B cell (primary cell): ENCODE measurements at regions not wholly inside any gene's neighbourhood (a gene's known extent, or its start where the extent isn't known, plus 50 kb on each side); places are given as distances from the start of the nearest gene placed in this dataset.
"Not testable (repeated sequence)": the region's sequence is repeated elsewhere in the genome, so short reads cannot be mapped to it uniquely, and the experiment has no call there.

Experiments used
- ATAC-seq: fragments of 200-7000 bp; cut with Tn5 transposase; one replicate; pipeline ENCODE4 v1.10.0; 2021; ENCODE audit warnings: low read depth, mild to moderate bottlenecking, moderate number of reproducible peaks, moderate library complexity
- CTCF ChIA-PET: fragments of 350-600 bp; sonication (Branson Sonifier 250); formaldehyde crosslinking; loops from one replicate; lab custom pipeline; 2021; ENCODE audit warnings: antibody characterized with exemption, inconsistent platforms; lab: Charles Lee
- POLR2A ChIA-PET: fragments of 350-600 bp; sonication (Branson Sonifier 250); formaldehyde crosslinking; loops from one replicate; lab custom pipeline; 2021; ENCODE audit warnings: antibody characterized with exemption; lab: Charles Lee
- DNase-seq: peaks from one replicate; pipeline ENCODE4 v3.0.0; 2013
- H2AFZ ChIP-seq: 2 replicates; pipeline ENCODE4 v1.6.1; 2012; ENCODE audit warnings: mild to moderate bottlenecking, low read depth, low read length; ENCODE audit not compliant: insufficient read depth, poor library complexity, severe bottlenecking
- H3K27ac ChIP-seq, 2 donors: 1 replicate in 1 of 2; 2 replicates in 1 of 2; pipeline ENCODE4 v1.5.1; 2012 to 2013; ENCODE audit warnings: low read length in 2 of 2, mild to moderate bottlenecking in 2 of 2, moderate library complexity in 1 of 2
- H3K27me3 ChIP-seq, 4 experiments: fragments of 200-600 bp in 1 of 4; sonication (generic) in 1 of 4; replicated peaks in 1 of 4; 1 replicate in 2 of 4; 2 replicates in 2 of 4; pipeline versions ENCODE4 v1.6.1 to v1.7.0; 2013 to 2016; ENCODE audit warnings: low read length in 3 of 4, mild to moderate bottlenecking in 2 of 4, mixed read lengths in 1 of 4, moderate library complexity in 1 of 4; ENCODE audit not compliant: insufficient read depth in 4 of 4, control insufficient read depth in 3 of 4; ENCODE audit errors: control extremely low read depth in 1 of 4
- H3K36me3 ChIP-seq, 2 experiments: replicated peaks in 1 of 2; 1 replicate in 1 of 2; 2 replicates in 1 of 2; pipeline versions ENCODE4 v1.6.1 to v1.7.1; 2013; ENCODE audit warnings: low read length in 1 of 2; ENCODE audit not compliant: insufficient read depth in 2 of 2, control insufficient read depth in 1 of 2; ENCODE audit errors: control extremely low read depth in 1 of 2, extremely low read depth in 1 of 2
- H3K4me1 ChIP-seq, 2 donors: fragments of 200-600 bp in 1 of 2; sonication (generic) in 1 of 2; 1 replicate in 1 of 2; 2 replicates in 1 of 2; pipeline versions ENCODE4 v1.5.1 to v1.6.1; 2013 to 2017; ENCODE audit warnings: low read length in 2 of 2; ENCODE audit not compliant: control insufficient read depth in 2 of 2, insufficient read depth in 2 of 2
- H3K4me2 ChIP-seq: replicated peaks from 2 replicates; pipeline ENCODE3; 2012; ENCODE audit warnings: mild to moderate bottlenecking, low read depth, low read length; ENCODE audit not compliant: poor library complexity, severe bottlenecking
- H3K4me3 ChIP-seq, 5 experiments: fragments of 200-600 bp in 1 of 5; sonication (generic) in 1 of 5; 1 replicate in 3 of 5; 2 replicates in 2 of 5; pipeline versions ENCODE4 v1.5.1 to v1.7.0; 2011 to 2016; ENCODE audit warnings: low read length in 4 of 5, mild to moderate bottlenecking in 4 of 5, low read depth in 2 of 5, control low read depth in 1 of 5, moderate library complexity in 1 of 5; ENCODE audit not compliant: insufficient read depth in 1 of 5; ENCODE audit errors: control extremely low read depth in 1 of 5, extremely low read depth in 1 of 5
- H3K79me2 ChIP-seq: fragments of 200-600 bp; sonication (generic); one replicate; pipeline ENCODE4 v1.6.0; 2016; ENCODE audit warnings: low read length; ENCODE audit not compliant: control insufficient read depth, insufficient read depth
- H3K9ac ChIP-seq: fragments of 200-600 bp; sonication (generic); 2 replicates; pipeline ENCODE4 v1.6.1; 2017; ENCODE audit warnings: mild to moderate bottlenecking, low read length, moderate library complexity
- H3K9me3 ChIP-seq, 3 donors: one replicate each; pipeline versions ENCODE4 v1.6.1 to v1.7.1; 2013; ENCODE audit warnings: low read length in 2 of 3; ENCODE audit not compliant: control insufficient read depth in 2 of 3, insufficient read depth in 1 of 3; ENCODE audit errors: control extremely low read depth in 1 of 3
- H4K20me1 ChIP-seq: 2 replicates; pipeline ENCODE4 v1.6.0; 2012; ENCODE audit warnings: mild to moderate bottlenecking, low read length; ENCODE audit not compliant: insufficient read depth, control insufficient read depth, poor library complexity, severe bottlenecking
- H3K27ac Mint-ChIP-seq: one replicate; pipeline ENCODE4 v1.8.0; 2021; ENCODE audit warnings: mixed read lengths
- H3K27me3 Mint-ChIP-seq: one replicate; pipeline ENCODE4 v1.8.0; 2021; ENCODE audit warnings: mixed read lengths
- H3K4me1 Mint-ChIP-seq: one replicate; pipeline ENCODE4 v1.8.0; 2021; ENCODE audit warnings: mixed read lengths
- H3K4me3 Mint-ChIP-seq: one replicate; pipeline ENCODE4 v1.8.0; 2021; ENCODE audit warnings: mixed read lengths
- H3K9me3 Mint-ChIP-seq: one replicate; pipeline ENCODE4 v1.8.0; 2022; ENCODE audit warnings: mixed read lengths; ENCODE audit not compliant: insufficient read depth
- EZH2 ChIP-seq: IDR thresholded peaks from 2 replicates; pipeline ENCODE4 v1.6.1; 2012; ENCODE audit warnings: borderline replicate concordance, low read depth, mild to moderate bottlenecking, moderate library complexity, low read length; ENCODE audit not compliant: insufficient read depth, poor library complexity, severe bottlenecking
- WGBS: methylation state at CpG from one replicate; pipeline ENCODE4 v1.1.5; 2013; ENCODE audit warnings: missing lambda C conversion rate; ENCODE audit not compliant: insufficient coverage; 5-methylcytosine and 5-hydroxymethylcytosine counted together
- intact Hi-C: fragments of 100-400 bp; cut with micrococcal nuclease; formaldehyde crosslinking; loops from one replicate; pipeline ENCODE4 v1.10.0; 2022
- TF ChIP-seq, protein P1 (sequence below): fragments of 200-600 bp; IDR thresholded peaks from one replicate; pipeline ENCODE4 v1.8.0; 2022; ENCODE audit warnings: antibody characterized with exemption, mild to moderate bottlenecking

DNA sequence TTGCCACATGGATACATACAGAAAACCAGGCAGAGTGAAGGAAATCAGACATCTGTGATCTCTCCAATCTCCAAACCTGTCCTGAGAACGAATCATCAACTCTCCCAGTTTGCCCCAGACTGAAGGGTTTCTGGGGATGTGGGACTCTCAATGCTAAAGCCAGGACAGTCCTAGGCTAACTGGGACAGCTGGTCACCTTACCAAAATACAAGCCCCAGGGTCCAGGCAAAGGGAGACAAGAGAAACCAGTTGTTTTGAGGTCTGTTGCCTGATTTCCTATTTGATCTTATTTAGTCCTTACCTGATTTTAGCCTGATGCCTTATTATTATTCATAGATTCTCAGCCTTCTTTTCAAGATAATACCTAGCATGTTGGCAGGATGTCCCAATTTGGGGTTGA lies 51.7 kb upstream of the TAC4 start:
- ChIA-PET CTCF (interaction anchor here (0.6 kb wide), 1 partner anchor 18 kb away, joined by 3 read pairs; no protein-coding TSS in a partner anchor), POLR2A (no interaction called here)
- Mint-ChIP-seq H3K4me1 (peaks cover 10% of the 10 kb centered on the region), H3K9me3 (no peaks in the 10 kb centered on the region), H3K4me3 (no peak overlapping the region), H3K27ac (no peak overlapping the region), H3K27me3 (peaks cover 67% of the 10 kb centered on the region)
- Histone ChIP-seq H3K9me3 (no peaks in the 10 kb centered on the region), H3K9ac (no peak overlapping the region), H3K27ac (no peak overlapping the region), H3K36me3 (no peaks in the 10 kb centered on the region), H3K4me3 (no peak overlapping the region), H3K4me2 (no peak overlapping the region), H3K4me1 (peaks cover 4 to 7% of the 10 kb centered on the region in 2 donors), H3K27me3 (peaks cover 0 to 60% (median 23%) of the 10 kb centered on the region in 4 experiments), H2AFZ (no peak overlapping the region), H3K79me2 (no peaks in the 10 kb centered on the region), H4K20me1 (no peaks in the 10 kb centered on the region)
- intact Hi-C loops, result no loop called here
- TF ChIP-seq, protein P1, sequence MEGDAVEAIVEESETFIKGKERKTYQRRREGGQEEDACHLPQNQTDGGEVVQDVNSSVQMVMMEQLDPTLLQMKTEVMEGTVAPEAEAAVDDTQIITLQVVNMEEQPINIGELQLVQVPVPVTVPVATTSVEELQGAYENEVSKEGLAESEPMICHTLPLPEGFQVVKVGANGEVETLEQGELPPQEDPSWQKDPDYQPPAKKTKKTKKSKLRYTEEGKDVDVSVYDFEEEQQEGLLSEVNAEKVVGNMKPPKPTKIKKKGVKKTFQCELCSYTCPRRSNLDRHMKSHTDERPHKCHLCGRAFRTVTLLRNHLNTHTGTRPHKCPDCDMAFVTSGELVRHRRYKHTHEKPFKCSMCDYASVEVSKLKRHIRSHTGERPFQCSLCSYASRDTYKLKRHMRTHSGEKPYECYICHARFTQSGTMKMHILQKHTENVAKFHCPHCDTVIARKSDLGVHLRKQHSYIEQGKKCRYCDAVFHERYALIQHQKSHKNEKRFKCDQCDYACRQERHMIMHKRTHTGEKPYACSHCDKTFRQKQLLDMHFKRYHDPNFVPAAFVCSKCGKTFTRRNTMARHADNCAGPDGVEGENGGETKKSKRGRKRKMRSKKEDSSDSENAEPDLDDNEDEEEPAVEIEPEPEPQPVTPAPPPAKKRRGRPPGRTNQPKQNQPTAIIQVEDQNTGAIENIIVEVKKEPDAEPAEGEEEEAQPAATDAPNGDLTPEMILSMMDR, result no peak
- no peak for TF ChIP-seq EZH2
- ATAC-seq (no peak), DNase-seq (no peak)
- 40% methylated on average over 1 of the region's 1 CpG for WGBS

DNA sequence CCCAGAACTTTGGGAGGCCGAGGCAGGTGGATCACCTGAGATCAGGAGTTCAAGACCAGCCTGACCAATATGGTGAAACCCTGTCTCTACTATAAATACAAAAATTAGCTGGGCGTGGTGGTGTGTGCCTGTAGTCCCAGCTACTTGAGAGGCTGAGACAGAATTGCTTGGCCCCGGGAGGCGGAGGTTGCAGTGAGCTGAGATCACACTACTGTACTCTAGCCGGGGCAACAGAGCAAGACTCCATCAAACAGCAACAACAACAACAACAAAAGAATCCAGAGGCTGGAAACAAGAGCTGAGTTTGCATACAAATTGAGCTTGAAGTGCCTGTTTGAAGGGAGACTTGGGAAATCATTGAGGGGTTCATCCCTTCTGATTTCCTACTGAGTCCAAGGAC lies 52.9 kb upstream of the TAC4 start:
- peaks cover 0 to 69% (median 26%) of the 10 kb centered on the region in 4 experiments for H3K27me3 ChIP-seq
- H3K9me3 ChIP-seq, H4K20me1 ChIP-seq, H3K4me3 Mint-ChIP-seq, DNase-seq, H3K9me3 Mint-ChIP-seq, H3K4me2 ChIP-seq, H3K27ac ChIP-seq, H3K79me2 ChIP-seq, ATAC-seq, H3K4me1 Mint-ChIP-seq, H3K4me1 ChIP-seq, H3K4me3 ChIP-seq, POLR2A ChIA-PET, intact Hi-C loops, H2AFZ ChIP-seq, H3K9ac ChIP-seq, H3K36me3 ChIP-seq, H3K27ac Mint-ChIP-seq: not testable (repeated sequence)
- CTCF ChIA-PET, result interaction anchor here (1.1 kb wide), 1 partner anchor 18 kb away, joined by 3 read pairs; no protein-coding TSS in a partner anchor
- WGBS, result no CpG with 5 or more reads among the region's 5 CpGs
- H3K27me3 Mint-ChIP-seq, result peaks cover 68% of the 10 kb centered on the region
